ENCODE measurements at regions not wholly inside any gene's neighbourhood (a gene's known extent, or its start where the extent isn't known, plus 50 kb on each side); places are given as distances from the start of the nearest gene placed in this dataset.
"Not testable (repeated sequence)": the region's sequence is repeated elsewhere in the genome, so short reads cannot be mapped to it uniquely, and the experiment has no call there.

- not testable (repeated sequence) for H3K4me3 ChIP-seq (ENCODE audit: control insufficient read depth, low read depth, low read length); DNase-seq (ENCODE audit: low read depth)
Observed at GRCh38 chr2:111266556-111266955, 145.8 kb downstream of the BCL2L11 start.

- DNase-seq (ENCODE audit: low read depth); H3K4me3 ChIP-seq (ENCODE audit: control insufficient read depth, low read depth, low read length): not testable (repeated sequence)
Observed at GRCh38 chr2:111267038-111267437, 146.3 kb downstream of the BCL2L11 start.

- not testable (repeated sequence) for DNase-seq (ENCODE audit: low read depth); H3K4me3 ChIP-seq (ENCODE audit: control insufficient read depth, low read depth, low read length)
Observed at GRCh38 chr2:111269761-111270323, 149.1 kb downstream of the BCL2L11 start.

- H3K4me3 ChIP-seq (ENCODE audit: control insufficient read depth, low read depth, low read length); DNase-seq (ENCODE audit: low read depth): not testable (repeated sequence)
Observed at GRCh38 chr2:111270569-111270968, 149.9 kb downstream of the BCL2L11 start.

- not testable (repeated sequence) for H3K4me3 ChIP-seq (ENCODE audit: control insufficient read depth, low read depth, low read length); DNase-seq (ENCODE audit: low read depth)
Observed at GRCh38 chr2:111271647-111272304, 151.1 kb downstream of the BCL2L11 start.

- not testable (repeated sequence) for DNase-seq (ENCODE audit: low read depth); H3K4me3 ChIP-seq (ENCODE audit: control insufficient read depth, low read depth, low read length)
Observed at GRCh38 chr2:111273007-111273406, 152.3 kb downstream of the BCL2L11 start.

- not testable (repeated sequence) for H3K4me3 ChIP-seq (ENCODE audit: control insufficient read depth, low read depth, low read length); DNase-seq (ENCODE audit: low read depth)
Observed at GRCh38 chr2:111275047-111275853, 154.5 kb downstream of the BCL2L11 start.

- not testable (repeated sequence) for DNase-seq (ENCODE audit: low read depth); H3K4me3 ChIP-seq (ENCODE audit: control insufficient read depth, low read depth, low read length)
Observed at GRCh38 chr2:111275854-111276171, 155.1 kb downstream of the BCL2L11 start.

GRCh38 chr2:111278133-111278532 lies 157.4 kb downstream of the BCL2L11 start:
- not testable (repeated sequence) for DNase-seq (ENCODE audit: low read depth); H3K4me3 ChIP-seq (ENCODE audit: control insufficient read depth, low read depth, low read length)

- H3K4me3 ChIP-seq (ENCODE audit: control insufficient read depth, low read depth, low read length); DNase-seq (ENCODE audit: low read depth): not testable (repeated sequence)
Observed at GRCh38 chr2:111280709-111281286, 160.1 kb downstream of the BCL2L11 start.

GRCh38 chr2:111282162-111282561 lies 161.4 kb downstream of the BCL2L11 start:
- DNase-seq (ENCODE audit: low read depth) = not testable (repeated sequence)

GRCh38 chr2:111287646-111288568 lies 167.2 kb downstream of the BCL2L11 start:
- DNase-seq (ENCODE audit: low read depth); H3K4me3 ChIP-seq (ENCODE audit: control insufficient read depth, low read depth, low read length): not testable (repeated sequence)

More at GRCh38 chr2:111282162-111282561, 161.4 kb downstream of the BCL2L11 start:
- H3K4me3 ChIP-seq (ENCODE audit: control insufficient read depth, low read depth, low read length) = not testable (repeated sequence)

GRCh38 chr2:111290370-111290769 lies 169.7 kb downstream of the BCL2L11 start:
- DNase-seq (ENCODE audit: low read depth) = not testable (repeated sequence)

GRCh38 chr2:111291566-111291965 lies 170.9 kb downstream of the BCL2L11 start:
- H3K4me3 ChIP-seq (ENCODE audit: control insufficient read depth, low read depth, low read length); DNase-seq (ENCODE audit: low read depth): not testable (repeated sequence)

More at GRCh38 chr2:111290370-111290769, 169.7 kb downstream of the BCL2L11 start:
- not testable (repeated sequence) for H3K4me3 ChIP-seq (ENCODE audit: control insufficient read depth, low read depth, low read length)

- H3K4me3 ChIP-seq (ENCODE audit: control insufficient read depth, low read depth, low read length); DNase-seq (ENCODE audit: low read depth): not testable (repeated sequence)
Observed at GRCh38 chr2:111292232-111292968, 171.7 kb downstream of the BCL2L11 start.

- not testable (repeated sequence) for H3K4me3 ChIP-seq (ENCODE audit: control insufficient read depth, low read depth, low read length)
Observed at GRCh38 chr2:111294699-111295098, 174.0 kb downstream of the BCL2L11 start.

GRCh38 chr2:111296122-111296804 lies 175.5 kb downstream of the BCL2L11 start:
- not testable (repeated sequence) for DNase-seq (ENCODE audit: low read depth); H3K4me3 ChIP-seq (ENCODE audit: control insufficient read depth, low read depth, low read length)

More at GRCh38 chr2:111294699-111295098, 174.0 kb downstream of the BCL2L11 start:
- not testable (repeated sequence) for DNase-seq (ENCODE audit: low read depth)

Measured in AG09309 (cell line).